Testis (tissue), 2 donors: ENCODE measurements at regions not wholly inside any gene's neighbourhood (a gene's known extent, or its start where the extent isn't known, plus 50 kb on each side); places are given as distances from the start of the nearest gene placed in this dataset.

Experiments
- CTCF ChIP-seq, 3 experiments: fragments of 450-650 bp in 2 of 3; fragments of 200-600 bp in 1 of 3; sonication (generic) in 1 of 3; IDR thresholded peaks; one replicate each; pipeline ENCODE4 v1.5.1; 2016 to 2019; ENCODE audit warnings: antibody characterized with exemption in 3 of 3, mild to moderate bottlenecking in 2 of 3, moderate library complexity in 1 of 3
- POLR2A ChIP-seq: fragments of 450-650 bp; IDR thresholded peaks from one replicate; pipeline ENCODE4 v1.6.1; 2017; ENCODE audit warnings: antibody characterized with exemption, mild to moderate bottlenecking, moderate library complexity

DNA sequence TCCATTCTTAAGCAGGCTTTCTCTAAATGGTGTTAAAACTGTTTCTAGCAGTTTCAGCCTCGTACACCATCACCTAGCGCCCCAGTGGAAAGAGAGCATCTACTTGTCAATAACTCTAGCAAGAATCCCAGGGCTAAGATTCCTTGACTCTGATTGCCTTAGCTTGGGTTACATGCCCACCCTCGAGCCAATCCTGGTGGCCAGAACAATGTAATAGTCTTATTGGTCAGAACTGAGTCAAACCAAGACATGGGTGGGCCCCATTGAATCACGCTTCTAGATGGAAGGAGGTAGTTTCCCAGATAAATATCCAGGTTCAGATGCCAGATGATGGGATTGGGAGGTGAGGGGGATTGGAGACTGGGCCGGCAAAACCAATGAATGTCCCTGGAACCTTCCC is 55.9 kb upstream of the MED13L start:
- TF ChIP-seq POLR2A (no peak), CTCF (IDR thresholded peaks at IDR 0.05) (no peak)
